Femur (tissue), 1 donor: ENCODE measurements at regions not wholly inside any gene's neighbourhood (a gene's known extent, or its start where the extent isn't known, plus 50 kb on each side); places are given as distances from the start of the nearest gene placed in this dataset.
A peak's percentile ranks its signal among the peaks of the same experiment; 100 is the strongest.

Experiments used
- DNase-seq: peaks from one replicate; pipeline ENCODE4 v3.0.0-alpha.2; 2017

- DNase-seq: no peak
These were observed 353.7 kb downstream of the HTR7 start for GRCh38 chr10:90504172-90504571.

- no peak for DNase-seq
These were observed 331.1 kb downstream of the HTR7 start for GRCh38 chr10:90526721-90527120.

- DNase-seq: no peak
These were observed 327.3 kb downstream of the HTR7 start for GRCh38 chr10:90530521-90530920.

DNA sequence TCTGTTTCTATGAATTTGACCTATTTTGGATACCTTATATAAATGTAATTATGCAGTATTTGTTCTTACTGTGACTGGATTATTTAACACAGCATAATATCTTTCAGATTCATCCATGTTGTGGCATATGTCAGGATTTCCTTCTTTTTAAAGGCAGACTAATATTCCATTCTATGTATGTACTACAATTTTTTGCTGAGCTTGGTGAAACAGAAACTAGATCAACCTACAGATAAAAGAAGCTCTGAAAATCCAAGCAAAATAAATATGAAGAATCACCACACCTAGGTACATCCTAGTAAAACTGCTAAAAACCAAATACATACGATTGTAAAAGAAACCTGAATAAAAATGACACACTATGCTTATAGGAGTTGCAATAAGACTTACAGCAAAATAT lies 300.5 kb downstream of the HTR7 start:
- DNase-seq: no peak

GRCh38 chr10:90560331-90560730 lies 297.5 kb downstream of the HTR7 start:
- no peak for DNase-seq

GRCh38 chr10:90561666-90562065 lies 296.2 kb downstream of the HTR7 start:
- DNase-seq: no peak

DNA sequence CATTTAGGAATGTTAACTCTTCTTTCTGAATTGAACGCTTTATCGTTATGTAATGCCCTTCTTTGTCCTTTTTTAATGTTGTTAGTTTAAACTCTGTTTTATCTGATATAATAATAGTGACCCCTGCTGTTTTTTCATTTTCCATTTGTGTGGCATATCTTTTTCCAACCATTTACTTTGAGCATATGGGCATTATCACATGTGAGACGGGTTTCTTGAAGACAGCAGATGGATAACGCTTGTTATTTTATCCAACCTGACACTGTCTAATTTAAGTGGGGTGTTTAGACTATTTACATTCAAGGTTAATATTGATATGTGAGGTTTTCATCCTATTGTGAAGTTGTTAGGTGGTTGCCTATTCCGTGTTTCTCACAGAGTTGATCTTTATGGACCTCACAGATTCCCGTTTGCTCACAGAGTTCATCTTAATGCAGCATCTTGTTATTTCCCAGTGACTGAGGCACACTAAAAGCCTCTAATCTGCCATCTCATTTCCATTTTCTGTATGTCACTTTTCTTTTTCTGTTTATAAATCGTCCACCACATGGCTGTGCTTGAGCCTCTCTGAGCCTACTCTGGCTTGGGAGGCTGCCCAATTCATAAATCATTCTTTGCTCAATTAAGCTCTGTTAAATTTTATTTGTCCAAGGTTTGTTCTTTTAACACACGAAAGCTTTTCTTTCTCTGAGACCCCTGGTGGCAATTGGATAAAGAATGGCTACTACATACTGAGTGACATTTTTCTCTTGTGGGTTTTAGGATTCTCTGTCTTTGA lies 286.2 kb downstream of the HTR7 start:
- no peak for DNase-seq

DNA sequence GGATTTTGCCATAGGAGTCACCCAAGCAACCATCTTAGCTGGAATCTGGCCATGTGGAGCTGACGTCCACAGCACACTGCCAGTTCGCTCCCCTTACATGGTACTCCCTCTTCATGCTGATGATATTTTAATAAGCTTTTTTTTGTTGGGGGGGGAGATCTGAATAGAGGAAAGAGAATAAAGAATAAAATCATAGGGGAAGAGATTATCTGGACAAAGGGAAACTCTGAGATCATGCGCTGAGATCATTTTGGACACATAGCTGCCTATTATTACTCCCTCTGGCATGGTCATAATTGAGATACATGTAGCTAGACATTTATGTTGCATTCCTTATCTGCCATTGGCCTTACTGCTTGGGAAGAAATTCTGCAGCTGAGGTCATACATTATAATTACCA lies 282.7 kb downstream of the HTR7 start:
- no peak for DNase-seq

DNA sequence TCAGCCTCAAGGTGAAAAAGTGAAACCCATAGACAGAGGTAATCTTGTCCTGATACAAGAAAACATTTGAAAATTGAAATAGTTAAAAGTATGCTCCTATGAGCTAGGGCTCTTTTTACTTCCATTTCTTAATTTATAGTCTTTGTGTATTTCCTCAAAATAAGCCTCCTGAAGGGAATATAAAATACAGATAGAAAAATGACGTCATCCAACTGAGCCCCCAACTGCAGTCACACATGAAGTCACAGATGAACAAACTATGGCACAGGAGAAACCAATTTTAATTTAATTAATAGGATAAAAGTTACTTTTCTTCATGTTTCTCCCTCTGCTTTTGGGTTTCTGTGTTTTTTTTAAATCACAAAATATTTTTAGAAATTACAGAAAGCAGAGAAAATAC lies 280.3 kb downstream of the HTR7 start:
- no peak for DNase-seq

GRCh38 chr10:90579602-90580242 lies 278.1 kb downstream of the HTR7 start:
- no peak for DNase-seq

DNA sequence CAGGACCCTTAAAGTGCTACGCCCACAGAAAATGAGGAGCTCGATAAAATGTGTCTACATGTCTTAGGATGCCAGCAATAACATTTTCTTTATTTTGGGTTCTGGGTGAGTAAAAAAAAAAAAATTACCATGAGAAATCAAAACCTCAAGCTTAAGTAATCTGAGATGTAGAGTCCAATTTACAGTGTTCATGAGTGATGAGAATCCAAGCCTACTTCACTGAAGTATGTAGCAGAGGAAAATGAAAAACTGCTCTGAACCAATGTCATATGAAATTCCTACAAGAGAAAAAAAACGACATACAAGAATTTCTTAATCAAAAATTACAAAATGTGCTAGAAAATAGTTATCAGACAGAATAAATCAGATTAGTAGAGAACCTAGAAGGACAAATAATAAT lies 274.4 kb downstream of the HTR7 start:
- DNase-seq: no peak

DNA sequence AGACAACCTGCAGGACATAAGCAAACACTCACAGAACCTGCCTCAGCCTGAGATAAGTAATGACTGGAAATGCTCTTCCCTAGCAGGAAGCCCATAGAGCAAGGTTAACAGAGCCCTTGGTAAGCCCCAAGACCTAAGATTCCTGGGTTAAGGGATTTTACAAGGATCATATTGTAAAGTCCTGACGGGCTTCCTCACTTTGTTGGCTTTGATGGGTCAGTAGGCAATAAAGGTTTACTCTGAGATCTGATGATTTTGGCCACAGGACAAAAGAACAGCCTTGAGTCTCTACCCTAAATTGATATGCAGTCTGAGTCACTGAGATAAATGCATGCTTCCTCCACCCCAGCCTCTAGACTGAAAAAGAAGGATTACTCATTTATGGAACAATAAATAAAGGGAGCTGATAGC lies 270.8 kb downstream of the HTR7 start:
- DNase-seq: no peak

- DNase-seq: no peak
These were observed 270.3 kb downstream of the HTR7 start for GRCh38 chr10:90587561-90587960.

DNA sequence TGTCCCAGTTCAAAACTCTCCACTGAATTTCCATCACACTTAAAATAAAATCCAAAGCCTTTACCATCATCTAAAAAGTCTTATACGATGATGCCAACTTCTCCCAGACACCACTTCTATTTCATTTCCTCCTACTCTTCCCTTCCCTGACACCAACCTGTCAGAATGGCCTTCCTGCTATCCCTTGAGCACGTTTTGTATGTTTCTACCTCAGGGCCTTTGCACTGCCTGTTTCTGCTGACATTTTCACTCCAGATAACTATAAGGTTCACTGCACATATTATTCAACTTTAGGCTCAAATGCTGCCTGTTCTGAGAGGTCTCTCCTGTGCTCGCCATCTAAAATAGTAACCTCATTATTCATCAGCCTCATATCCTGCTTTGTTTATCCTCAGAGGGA lies 269.6 kb downstream of the HTR7 start:
- no peak for DNase-seq

- no peak for DNase-seq
These were observed 268.0 kb downstream of the HTR7 start for GRCh38 chr10:90589825-90590224.

GRCh38 chr10:90591629-90592028 lies 266.2 kb downstream of the HTR7 start:
- DNase-seq: no peak

DNA sequence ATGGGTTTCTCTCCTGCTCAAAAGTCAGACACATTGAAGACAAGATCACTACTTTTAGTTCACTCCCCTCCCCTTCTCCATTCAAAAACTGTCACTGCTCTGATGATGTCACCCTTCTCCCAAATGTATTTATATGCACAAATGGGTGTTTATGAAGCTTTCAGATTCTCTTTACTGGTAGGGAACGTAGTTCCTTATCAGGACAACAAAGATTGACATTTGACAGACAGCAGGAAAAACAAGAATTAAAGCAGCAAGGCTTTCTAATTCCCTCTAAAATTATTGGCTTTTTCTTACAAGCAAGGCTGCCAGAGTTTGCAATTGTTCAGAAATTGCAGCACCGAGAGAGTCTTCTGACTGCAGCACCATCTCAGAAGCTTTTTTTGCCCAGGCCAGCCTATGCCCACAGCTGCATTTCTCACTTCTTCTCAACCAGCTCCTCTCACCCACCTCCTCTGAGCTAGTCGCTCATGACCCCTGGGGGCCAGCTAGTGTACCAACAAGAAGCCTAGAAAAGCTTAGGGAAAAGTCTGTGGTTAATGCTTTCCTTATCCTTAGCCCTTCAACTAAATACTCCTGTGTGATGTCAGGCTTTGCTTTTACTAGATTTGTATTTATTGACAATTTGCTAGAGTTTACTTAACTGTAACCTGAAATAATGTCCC lies 265.1 kb downstream of the HTR7 start:
- peak; percentile 63 for DNase-seq

DNA sequence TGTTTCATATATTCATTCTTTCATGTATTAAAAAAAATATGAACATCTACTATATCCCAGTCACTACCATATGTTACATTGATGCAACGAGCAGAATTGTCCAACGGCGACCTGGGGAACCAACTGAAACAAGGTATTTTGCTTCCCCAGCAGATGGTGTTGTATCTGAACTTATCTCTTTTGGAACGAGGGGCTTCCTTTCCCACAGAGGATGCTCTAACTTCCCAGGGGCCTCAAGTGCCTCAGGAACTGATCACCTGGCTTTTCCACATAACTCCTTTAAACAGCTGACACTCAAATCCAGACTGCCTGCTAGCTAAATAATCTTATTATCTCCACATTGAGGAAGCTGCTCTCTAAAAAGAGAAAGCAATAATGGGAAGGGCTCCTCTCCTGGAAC lies 259.3 kb downstream of the HTR7 start:
- no peak for DNase-seq

- DNase-seq: no peak
These were observed 254.8 kb downstream of the HTR7 start for GRCh38 chr10:90602862-90603610.

DNA sequence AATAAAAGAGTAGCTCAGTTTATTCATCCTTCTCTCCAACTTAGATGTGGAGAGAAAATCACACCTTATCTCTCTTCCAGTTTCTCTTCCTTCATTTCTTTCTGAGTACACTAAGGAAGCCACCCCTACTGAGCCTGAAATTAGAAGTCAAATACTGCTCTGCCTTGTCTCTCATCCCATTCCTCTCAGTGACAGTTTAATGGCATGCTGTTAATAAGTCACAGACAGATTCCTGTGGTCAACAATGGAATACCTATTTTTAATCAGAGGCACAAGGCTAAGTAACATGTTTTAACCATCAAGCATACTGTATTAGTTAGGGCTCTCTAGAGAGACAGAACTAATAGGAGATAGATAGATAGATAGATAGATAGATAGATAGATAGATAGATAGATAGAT lies 253.2 kb downstream of the HTR7 start:
- no peak for DNase-seq

DNA sequence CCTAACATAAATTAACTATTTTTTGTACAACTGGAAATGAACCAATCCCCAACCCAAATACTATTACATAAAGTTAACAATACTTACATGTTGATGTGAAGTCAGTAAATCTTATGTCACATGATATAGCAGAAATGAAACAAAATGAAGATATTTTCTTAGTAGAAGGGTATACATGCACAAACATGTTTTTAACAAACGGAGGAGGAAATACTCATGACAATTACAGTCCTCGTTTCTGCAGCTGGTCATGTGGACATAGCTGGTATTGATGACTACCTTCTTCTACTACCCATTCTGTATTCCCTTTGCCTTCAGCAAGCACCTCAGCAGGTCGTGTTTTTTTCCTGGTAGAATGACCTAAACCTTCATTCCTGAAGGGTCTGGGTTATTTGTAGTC lies 252.3 kb downstream of the HTR7 start:
- DNase-seq: no peak

DNA sequence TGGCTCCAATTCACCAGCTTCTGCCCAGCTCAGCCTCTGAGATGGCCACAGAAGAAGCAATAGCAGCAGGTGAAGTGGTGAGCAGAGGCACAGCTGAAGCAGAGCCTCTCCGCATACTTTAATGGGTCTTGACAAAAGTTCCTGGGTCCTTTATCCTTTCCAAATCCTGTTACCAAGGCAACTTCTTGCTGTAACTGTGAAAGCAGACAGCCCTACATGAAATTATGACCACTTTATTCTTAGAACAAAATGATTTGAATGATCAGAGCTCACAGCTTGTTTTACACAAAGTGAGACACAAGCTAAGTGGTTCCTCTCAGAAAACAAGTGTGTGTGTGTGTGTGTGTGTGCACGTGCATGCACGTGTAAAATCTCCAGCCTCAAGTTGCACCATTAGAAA lies 245.6 kb downstream of the HTR7 start:
- DNase-seq: no peak

DNA sequence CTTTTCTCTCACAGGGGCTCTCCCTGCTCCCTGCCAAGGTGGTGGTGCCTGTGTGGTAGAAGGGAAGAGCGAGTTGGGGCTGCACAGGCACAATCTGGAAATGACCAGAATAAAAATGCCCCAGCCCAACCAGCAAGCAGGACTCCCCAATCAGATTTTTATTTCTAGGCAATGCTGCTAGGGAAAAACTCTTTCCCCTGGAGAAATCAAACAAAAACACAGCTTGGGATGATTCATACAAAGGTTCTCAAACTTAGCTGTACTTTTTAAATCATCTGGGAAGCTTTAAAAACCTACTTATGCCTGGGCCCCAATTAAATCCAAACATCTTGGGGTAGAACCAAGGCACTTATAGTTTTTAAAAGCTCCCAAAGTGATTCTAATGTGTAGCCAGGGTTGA lies 243.2 kb downstream of the HTR7 start:
- no peak for DNase-seq

- DNase-seq: no peak
These were observed 236.3 kb downstream of the HTR7 start for GRCh38 chr10:90621577-90621976.
